OCI-LY3 (cell line): ENCODE measurements at regions not wholly inside any gene's neighbourhood (a gene's known extent, or its start where the extent isn't known, plus 50 kb on each side); places are given as distances from the start of the nearest gene placed in this dataset.

ENCODE experiments used
- EZH2phosphoT487 ChIP-seq: fragments of 200-600 bp; shearing (Covaris generic); IDR thresholded peaks from 2 replicates; pipeline ENCODE4 v1.6.1; 2018; ENCODE audit warnings: antibody characterized with exemption, mixed run types, low read depth
- TF ChIP-seq, protein P1 (sequence below): fragments of 200-600, 300-600 bp; sonication (generic); IDR thresholded peaks from 2 replicates; pipeline ENCODE4 v1.5.1; 2014; ENCODE audit warnings: antibody characterized with exemption, low read length, low read depth

DNA sequence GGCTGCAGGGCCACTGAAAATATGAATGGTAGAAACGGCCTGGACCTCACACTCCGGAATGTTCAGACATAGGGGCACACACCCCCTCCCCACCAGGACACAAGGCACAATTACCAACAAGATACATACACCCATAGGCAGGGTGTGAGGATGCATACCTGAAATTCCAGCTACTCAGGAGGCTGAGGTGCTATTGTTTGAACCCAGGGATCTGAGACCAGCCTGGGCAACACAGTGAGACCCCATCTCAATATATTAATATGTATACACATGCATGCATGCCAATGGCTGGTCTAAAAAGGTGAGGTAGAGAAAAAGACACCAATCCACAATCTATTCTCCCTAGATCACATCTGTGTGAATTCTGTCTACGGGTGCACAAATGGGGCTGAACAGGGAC is 403.3 kb downstream of the SHANK2 start:
- TF ChIP-seq, protein P1, sequence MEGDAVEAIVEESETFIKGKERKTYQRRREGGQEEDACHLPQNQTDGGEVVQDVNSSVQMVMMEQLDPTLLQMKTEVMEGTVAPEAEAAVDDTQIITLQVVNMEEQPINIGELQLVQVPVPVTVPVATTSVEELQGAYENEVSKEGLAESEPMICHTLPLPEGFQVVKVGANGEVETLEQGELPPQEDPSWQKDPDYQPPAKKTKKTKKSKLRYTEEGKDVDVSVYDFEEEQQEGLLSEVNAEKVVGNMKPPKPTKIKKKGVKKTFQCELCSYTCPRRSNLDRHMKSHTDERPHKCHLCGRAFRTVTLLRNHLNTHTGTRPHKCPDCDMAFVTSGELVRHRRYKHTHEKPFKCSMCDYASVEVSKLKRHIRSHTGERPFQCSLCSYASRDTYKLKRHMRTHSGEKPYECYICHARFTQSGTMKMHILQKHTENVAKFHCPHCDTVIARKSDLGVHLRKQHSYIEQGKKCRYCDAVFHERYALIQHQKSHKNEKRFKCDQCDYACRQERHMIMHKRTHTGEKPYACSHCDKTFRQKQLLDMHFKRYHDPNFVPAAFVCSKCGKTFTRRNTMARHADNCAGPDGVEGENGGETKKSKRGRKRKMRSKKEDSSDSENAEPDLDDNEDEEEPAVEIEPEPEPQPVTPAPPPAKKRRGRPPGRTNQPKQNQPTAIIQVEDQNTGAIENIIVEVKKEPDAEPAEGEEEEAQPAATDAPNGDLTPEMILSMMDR, result no peak
- TF ChIP-seq EZH2phosphoT487, result no peak
